Fibroblast of pulmonary artery (primary cell): ENCODE measurements at regions not wholly inside any gene's neighbourhood (a gene's known extent, or its start where the extent isn't known, plus 50 kb on each side); places are given as distances from the start of the nearest gene placed in this dataset.

Experiments
- DNase-seq: peaks from one replicate; pipeline ENCODE4 v3.0.0-alpha.2; 2010; ENCODE audit warnings: low read depth
- H3K4me3 ChIP-seq: replicated peaks from 2 replicates; pipeline ENCODE4 v1.5.1; 2011; ENCODE audit warnings: low read depth, mild to moderate bottlenecking, control low read depth, low read length, moderate library complexity
- TF ChIP-seq, protein P1 (sequence below): IDR thresholded peaks from 2 replicates; pipeline ENCODE4 v1.5.1; 2011; ENCODE audit warnings: mild to moderate bottlenecking, control low read depth, low read length, inconsistent platforms; ENCODE audit errors: missing control alignments

- no peak overlapping the region for H3K4me3 ChIP-seq
- TF ChIP-seq, protein P1, sequence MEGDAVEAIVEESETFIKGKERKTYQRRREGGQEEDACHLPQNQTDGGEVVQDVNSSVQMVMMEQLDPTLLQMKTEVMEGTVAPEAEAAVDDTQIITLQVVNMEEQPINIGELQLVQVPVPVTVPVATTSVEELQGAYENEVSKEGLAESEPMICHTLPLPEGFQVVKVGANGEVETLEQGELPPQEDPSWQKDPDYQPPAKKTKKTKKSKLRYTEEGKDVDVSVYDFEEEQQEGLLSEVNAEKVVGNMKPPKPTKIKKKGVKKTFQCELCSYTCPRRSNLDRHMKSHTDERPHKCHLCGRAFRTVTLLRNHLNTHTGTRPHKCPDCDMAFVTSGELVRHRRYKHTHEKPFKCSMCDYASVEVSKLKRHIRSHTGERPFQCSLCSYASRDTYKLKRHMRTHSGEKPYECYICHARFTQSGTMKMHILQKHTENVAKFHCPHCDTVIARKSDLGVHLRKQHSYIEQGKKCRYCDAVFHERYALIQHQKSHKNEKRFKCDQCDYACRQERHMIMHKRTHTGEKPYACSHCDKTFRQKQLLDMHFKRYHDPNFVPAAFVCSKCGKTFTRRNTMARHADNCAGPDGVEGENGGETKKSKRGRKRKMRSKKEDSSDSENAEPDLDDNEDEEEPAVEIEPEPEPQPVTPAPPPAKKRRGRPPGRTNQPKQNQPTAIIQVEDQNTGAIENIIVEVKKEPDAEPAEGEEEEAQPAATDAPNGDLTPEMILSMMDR: peak; percentile 70
- peak; percentile 79 for DNase-seq
Measured at GRCh38 chr4:102449751-102450352, 51.3 kb upstream of the NFKB1 start.

DNA sequence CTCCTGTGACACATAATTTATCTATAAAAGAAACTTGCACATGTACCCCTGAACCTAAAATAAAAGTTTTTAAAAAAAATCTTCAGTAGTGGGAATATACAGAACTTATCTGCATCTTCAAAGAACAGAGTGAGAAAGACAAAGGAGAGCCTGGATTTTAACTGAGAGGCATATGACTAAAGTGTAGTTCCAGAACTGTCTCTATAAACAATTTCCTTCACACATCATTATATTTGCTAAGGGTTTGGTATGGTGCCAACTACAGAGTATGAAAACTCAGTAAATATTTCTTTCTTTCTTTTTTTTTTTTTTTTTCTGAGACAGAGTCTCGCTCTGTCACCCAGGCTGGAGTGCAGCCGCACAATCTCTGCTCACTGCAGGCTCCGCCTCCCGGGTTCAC, 49.9 kb upstream of the NFKB1 start:
- H3K4me3 ChIP-seq: no peak overlapping the region
- no peak for DNase-seq
- TF ChIP-seq, protein P1: no peak
